Right ventricle myocardium superior (tissue), 1 donor: ENCODE measurements at regions not wholly inside any gene's neighbourhood (a gene's known extent, or its start where the extent isn't known, plus 50 kb on each side); places are given as distances from the start of the nearest gene placed in this dataset.
"Not testable (repeated sequence)": the region's sequence is repeated elsewhere in the genome, so short reads cannot be mapped to it uniquely, and the experiment has no call there.

ENCODE experiments used
- ATAC-seq: fragments of 200-7000 bp; cut with Tn5 transposase; one replicate; pipeline ENCODE4 v1.9.1; 2020; ENCODE audit warnings: mild to moderate bottlenecking; ENCODE audit not compliant: poor library complexity
- DNase-seq: peaks from one replicate; pipeline ENCODE4 v3.0.0-alpha.2; 2020
- intact Hi-C: fragments of 100-400 bp; cut with DNase I; formaldehyde crosslinking; loops from one replicate; pipeline ENCODE4 v1.11.2; 2022
- donor health status: DM: no; HTN: yes; CAD: no; lungs with severe emphysema.

- no peak for ATAC-seq
- DNase-seq, result no peak
Observed at GRCh38 chr14:37650356-37651037, 55.1 kb downstream of the TTC6 start.

GRCh38 chr14:37652042-37652441 lies 56.6 kb downstream of the TTC6 start:
- ATAC-seq, result no peak
- intact Hi-C loops, result no loop called here

More at GRCh38 chr14:37650356-37651037, 55.1 kb downstream of the TTC6 start:
- intact Hi-C loops, result no loop called here

DNA sequence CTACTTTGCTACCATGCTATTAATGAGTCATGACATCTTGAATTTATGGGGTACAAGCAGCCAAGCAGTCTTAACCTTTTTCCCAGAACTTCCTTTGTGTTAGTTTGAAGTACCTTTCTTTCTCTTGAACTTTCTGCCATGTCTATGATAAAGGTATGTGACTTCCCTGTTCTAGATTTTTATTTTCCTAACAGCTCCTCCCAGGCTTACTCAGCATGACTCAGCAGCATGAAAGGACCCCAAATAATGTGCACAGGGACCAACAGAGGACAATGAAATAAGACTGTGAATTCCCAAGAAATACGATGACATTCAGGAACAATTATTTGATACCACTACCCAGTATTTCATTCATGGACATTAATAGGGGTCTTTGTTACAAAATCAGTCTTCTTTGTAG lies 60.0 kb downstream of the TTC6 start:
- DNase-seq (no peak), ATAC-seq (no peak)
- intact Hi-C loops, result no loop called here

More at GRCh38 chr14:37652042-37652441, 56.6 kb downstream of the TTC6 start:
- DNase-seq, result no peak

- ATAC-seq, result no peak
- DNase-seq, result no peak
- intact Hi-C loops, result no loop called here
Observed at GRCh38 chr14:37658156-37658555, 62.7 kb downstream of the TTC6 start.

- intact Hi-C loops, result no loop called here
- ATAC-seq (no peak), DNase-seq (no peak)
Observed at GRCh38 chr14:37663498-37663897, 68.1 kb downstream of the TTC6 start.

GRCh38 chr14:37665479-37665878 lies 70.0 kb downstream of the TTC6 start:
- ATAC-seq, result no peak
- intact Hi-C loops, result no loop called here
- DNase-seq, result no peak

DNA sequence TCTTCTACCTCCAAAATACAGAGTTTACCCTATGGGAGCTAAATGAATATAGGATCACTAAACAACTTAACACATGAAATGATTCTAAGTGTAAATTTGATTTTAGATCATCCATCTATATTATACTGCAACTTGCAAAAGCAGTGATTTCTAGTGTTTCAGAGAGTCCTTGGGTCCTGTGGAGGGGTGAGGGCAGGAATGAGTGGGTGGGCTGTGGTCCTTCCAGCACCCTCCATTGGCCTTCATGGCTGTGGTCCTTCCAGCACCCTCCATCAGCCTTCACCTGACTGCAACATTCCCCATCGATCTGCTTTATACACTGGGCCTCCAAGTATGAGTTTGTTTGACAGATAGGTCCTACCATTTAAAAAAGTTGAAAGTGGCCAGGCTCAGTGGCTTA lies 70.5 kb downstream of the TTC6 start:
- no peak for DNase-seq
- ATAC-seq, result no peak
- intact Hi-C loops, result no loop called here

- intact Hi-C loops, result no loop called here
- DNase-seq (no peak), ATAC-seq (no peak)
Observed at GRCh38 chr14:37668646-37669045, 73.2 kb downstream of the TTC6 start.

GRCh38 chr14:37669242-37669641 lies 73.8 kb downstream of the TTC6 start:
- DNase-seq (no peak), ATAC-seq (no peak)
- intact Hi-C loops, result no loop called here

- ATAC-seq (no peak), DNase-seq (no peak)
- intact Hi-C loops, result no loop called here
Observed at GRCh38 chr14:37673439-37673838, 78.0 kb downstream of the TTC6 start.

- ATAC-seq (no peak), DNase-seq (no peak)
- intact Hi-C loops, result no loop called here
Observed at GRCh38 chr14:37678916-37679315, 83.5 kb downstream of the TTC6 start.

GRCh38 chr14:37681486-37681885 lies 86.1 kb downstream of the TTC6 start:
- intact Hi-C loops, result no loop called here
- DNase-seq (no peak), ATAC-seq (no peak)

GRCh38 chr14:37692680-37693079 lies 97.3 kb downstream of the TTC6 start:
- intact Hi-C loops, DNase-seq, ATAC-seq: not testable (repeated sequence)

GRCh38 chr14:37693420-37693819 lies 98.0 kb downstream of the TTC6 start:
- ATAC-seq, intact Hi-C loops, DNase-seq: not testable (repeated sequence)

DNA sequence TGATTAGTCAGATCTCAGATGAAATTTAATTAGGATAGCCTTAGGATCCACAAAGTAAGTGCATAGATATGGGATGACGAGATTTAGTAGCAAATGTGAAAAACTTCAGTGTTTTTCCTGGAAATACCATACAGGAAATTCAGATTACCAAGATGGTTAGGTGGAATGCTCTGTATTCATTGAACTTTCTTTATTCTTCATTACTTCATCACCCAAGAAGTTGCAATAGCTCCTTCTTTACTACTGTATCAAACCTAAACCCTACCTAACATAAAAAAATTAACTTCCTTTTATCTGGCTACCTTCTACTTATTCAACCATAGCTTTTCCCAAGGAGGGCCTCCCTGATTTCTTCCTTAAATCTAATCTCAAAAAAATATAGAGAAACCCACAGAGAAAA lies 100.4 kb downstream of the TTC6 start:
- intact Hi-C loops, result no loop called here
- ATAC-seq, result no peak
- DNase-seq, result no peak

DNA sequence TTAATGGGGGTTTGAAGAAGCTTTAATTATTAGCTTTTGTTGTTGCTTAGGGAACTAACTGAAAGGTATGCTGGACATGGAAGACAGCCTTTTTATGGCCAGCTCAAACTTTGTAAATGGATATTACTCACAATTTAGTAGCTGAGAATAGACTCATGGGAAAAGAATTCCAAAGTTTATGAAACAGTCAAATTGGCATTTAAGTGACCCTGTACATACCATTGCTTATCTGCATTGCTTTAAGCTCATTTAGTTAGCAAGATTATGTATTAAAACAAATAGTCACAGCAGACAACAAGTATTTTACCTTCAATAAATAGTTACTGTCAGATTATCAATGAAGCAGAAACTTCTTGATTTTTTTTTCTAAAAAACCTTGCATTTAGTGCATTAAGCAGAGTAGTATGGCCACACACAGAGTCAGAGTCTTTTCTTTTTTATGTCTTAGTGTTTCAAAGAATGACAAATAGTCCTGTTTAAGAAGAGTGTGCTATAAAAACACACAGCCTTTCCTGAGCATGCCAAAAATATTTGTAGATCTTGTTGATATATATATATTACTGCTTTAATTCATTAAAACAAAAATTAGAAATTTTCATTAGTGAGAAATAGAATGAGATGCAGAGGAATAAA lies 102.2 kb downstream of the TTC6 start:
- no peak for DNase-seq
- ATAC-seq, result no peak
- intact Hi-C loops, result no loop called here

DNA sequence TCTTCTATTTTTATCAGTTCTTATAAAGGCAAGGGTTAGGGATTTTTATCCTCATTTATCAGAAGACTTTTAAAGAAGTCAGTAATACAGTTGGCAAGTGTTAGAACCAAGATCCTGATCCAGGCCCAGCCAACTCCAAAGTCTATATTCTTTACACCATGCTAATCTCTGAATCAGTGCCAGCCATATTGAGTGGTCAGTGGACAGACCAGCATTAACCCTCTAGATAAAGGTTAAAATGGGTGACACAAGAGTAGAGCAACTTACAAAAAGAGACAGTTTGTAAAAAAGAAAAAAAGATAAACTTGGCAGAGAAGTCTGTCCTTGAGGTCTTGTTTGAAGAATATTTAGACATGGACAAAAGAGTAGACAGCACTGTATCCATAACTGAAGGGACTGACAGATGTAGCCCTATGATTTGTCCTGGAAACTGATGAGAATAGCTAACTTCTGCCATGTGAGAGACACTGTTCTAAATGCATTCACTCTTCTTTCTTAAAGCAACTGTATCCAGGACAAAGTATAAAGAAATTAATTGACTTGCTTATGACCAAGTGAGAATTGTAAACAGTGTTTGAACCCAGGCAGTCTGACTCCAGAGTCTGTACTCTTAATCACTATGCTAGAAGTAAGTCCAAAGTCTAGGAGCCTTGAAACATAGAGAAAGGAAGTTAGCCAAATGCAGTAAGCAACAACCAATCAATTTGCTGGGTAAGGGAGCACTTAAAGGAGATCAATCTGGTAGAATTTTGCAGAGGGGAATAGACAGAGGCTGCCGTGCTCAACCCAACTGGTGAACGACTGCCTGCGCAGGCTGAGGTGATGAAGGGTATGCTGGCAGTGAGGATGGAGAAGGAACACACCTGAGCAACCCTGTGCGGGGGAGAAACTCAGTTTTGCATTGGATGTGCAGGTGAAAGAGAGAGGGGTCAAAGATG lies 103.7 kb downstream of the TTC6 start:
- ATAC-seq, result no peak
- intact Hi-C loops, result no loop called here
- no peak for DNase-seq

- no peak for DNase-seq
- intact Hi-C loops, result no loop called here
- no peak for ATAC-seq
Observed at GRCh38 chr14:37707716-37708115, 112.3 kb downstream of the TTC6 start.

DNA sequence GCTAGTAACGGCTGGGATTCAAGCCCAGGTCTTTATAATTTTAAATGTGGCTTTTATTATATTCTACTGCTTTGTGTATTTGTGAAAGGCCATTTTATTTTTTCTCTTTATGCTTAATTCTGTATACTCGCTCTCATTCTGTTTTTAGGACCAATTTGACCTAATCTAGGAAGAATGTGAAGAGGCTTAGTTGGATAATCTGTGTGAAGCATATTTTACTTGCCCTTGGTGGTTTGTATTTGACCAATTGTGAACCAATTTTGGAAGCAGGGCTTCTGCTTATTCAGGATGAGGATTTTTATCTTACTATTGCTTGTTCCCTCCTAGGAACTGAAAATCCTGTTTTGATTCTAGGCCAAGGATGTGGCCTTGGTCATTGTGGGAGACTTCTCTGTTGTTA lies 113.1 kb downstream of the TTC6 start:
- ATAC-seq (no peak), DNase-seq (no peak)
- intact Hi-C loops, result no loop called here
